ENCODE measurements at regions not wholly inside any gene's neighbourhood (a gene's known extent, or its start where the extent isn't known, plus 50 kb on each side); places are given as distances from the start of the nearest gene placed in this dataset.

DNA sequence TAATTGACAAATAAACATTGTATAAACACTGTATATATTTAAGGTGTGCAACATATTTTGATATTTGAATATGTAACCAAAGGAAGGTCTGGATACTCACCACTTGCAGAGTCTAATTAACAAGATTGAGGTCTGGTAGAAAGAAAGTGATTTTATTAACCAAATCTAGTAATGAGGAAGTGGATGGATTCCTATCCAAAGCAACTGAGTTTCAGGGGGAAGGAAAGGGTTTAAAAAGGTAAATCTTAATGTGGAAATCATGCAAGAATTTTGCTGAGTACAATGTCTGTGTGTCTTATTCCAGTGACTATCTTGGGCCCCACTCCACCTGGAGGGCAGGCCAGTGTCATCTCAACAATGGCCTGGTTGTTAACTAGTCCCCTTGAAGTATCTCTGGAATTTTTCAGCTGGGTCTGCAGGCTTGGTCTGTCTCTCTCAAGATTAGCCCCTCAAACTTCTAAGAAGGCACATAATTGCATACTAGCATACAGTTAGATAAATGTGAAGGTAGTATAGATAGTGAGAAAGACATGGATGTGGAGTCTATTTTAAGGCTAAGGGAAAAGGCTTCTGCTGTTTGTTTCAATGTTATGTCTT, 262.7 kb upstream of the RGS18 start:
- TF ChIP-seq BHLHE40 (IDR thresholded peaks at IDR 0.05; ENCODE audit: borderline replicate concordance): no peak
- TF ChIP-seq SP1 (IDR thresholded peaks at IDR 0.05): no peak
- TF ChIP-seq FOXM1 (IDR thresholded peaks at IDR 0.05; ENCODE audit: borderline replicate concordance): no peak
- no peak for TF ChIP-seq ARNT (IDR thresholded peaks at IDR 0.05)
- no peak for TF ChIP-seq FOXA1 (IDR thresholded peaks at IDR 0.05)
- TF ChIP-seq, protein P1, sequence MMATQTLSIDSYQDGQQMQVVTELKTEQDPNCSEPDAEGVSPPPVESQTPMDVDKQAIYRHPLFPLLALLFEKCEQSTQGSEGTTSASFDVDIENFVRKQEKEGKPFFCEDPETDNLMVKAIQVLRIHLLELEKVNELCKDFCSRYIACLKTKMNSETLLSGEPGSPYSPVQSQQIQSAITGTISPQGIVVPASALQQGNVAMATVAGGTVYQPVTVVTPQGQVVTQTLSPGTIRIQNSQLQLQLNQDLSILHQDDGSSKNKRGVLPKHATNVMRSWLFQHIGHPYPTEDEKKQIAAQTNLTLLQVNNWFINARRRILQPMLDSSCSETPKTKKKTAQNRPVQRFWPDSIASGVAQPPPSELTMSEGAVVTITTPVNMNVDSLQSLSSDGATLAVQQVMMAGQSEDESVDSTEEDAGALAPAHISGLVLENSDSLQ (IDR thresholded peaks at IDR 0.05): no peak
- no peak for TF ChIP-seq ELF4 (IDR thresholded peaks at IDR 0.05)
- TF ChIP-seq CTBP1 (IDR thresholded peaks at IDR 0.05; ENCODE audit: borderline replicate concordance): no peak
- no peak for TF ChIP-seq NFRKB (IDR thresholded peaks at IDR 0.05)
- TF ChIP-seq ZNF384 (IDR thresholded peaks at IDR 0.05): no peak
